Lung (tissue), 11 donors: ENCODE measurements at regions not wholly inside any gene's neighbourhood (a gene's known extent, or its start where the extent isn't known, plus 50 kb on each side); places are given as distances from the start of the nearest gene placed in this dataset.

Source experiments
- ATAC-seq: fragments of 200-7000 bp; cut with Tn5 transposase; one replicate; pipeline ENCODE4 v1.9.1; 2020; ENCODE audit warnings: moderate number of reproducible peaks; ENCODE audit not compliant: insufficient read depth, low FRiP score
- DNase-seq, 3 donors: peaks; one replicate each; pipeline ENCODE4 v3.0.0-alpha.2; 2013 to 2017
- H3K27ac ChIP-seq, 2 donors: one replicate each; pipeline ENCODE4 v1.5.1; 2013; ENCODE audit warnings: mild to moderate bottlenecking in 2 of 2, moderate library complexity in 2 of 2, control low read depth in 1 of 2, inconsistent platforms in 1 of 2, low read depth in 1 of 2, low read length in 1 of 2
- H3K27me3 ChIP-seq, 3 donors: one replicate each; pipeline ENCODE4 v1.5.1; 2013; ENCODE audit warnings: low read length in 2 of 3; ENCODE audit not compliant: control insufficient read depth in 3 of 3, insufficient read depth in 3 of 3
- H3K36me3 ChIP-seq, 4 donors: one replicate each; pipeline ENCODE4 v1.5.1; 2013; ENCODE audit warnings: low read length in 4 of 4, mild to moderate bottlenecking in 1 of 4, moderate library complexity in 1 of 4; ENCODE audit not compliant: control insufficient read depth in 4 of 4, insufficient read depth in 4 of 4
- H3K4me1 ChIP-seq, 5 donors: one replicate each; pipeline ENCODE4 v1.5.1; 2013; ENCODE audit warnings: low read length in 5 of 5, mild to moderate bottlenecking in 2 of 5, moderate library complexity in 1 of 5; ENCODE audit not compliant: control insufficient read depth in 5 of 5, insufficient read depth in 5 of 5
- H3K4me3 ChIP-seq: one replicate; pipeline ENCODE4 v1.5.1; 2013; ENCODE audit warnings: mild to moderate bottlenecking, control low read depth, moderate library complexity
- H3K9ac ChIP-seq, 2 donors: one replicate each; pipeline ENCODE4 v1.5.1; 2013; ENCODE audit warnings: low read length in 2 of 2, control low read depth in 1 of 2; ENCODE audit not compliant: insufficient read depth in 1 of 2
- H3K9me3 ChIP-seq, 4 donors: one replicate each; pipeline ENCODE4 v1.5.1; 2013; ENCODE audit warnings: low read length in 3 of 4, mild to moderate bottlenecking in 1 of 4, moderate library complexity in 1 of 4; ENCODE audit not compliant: control insufficient read depth in 4 of 4, insufficient read depth in 3 of 4
- CTCF ChIP-seq: IDR thresholded peaks from 2 replicates; pipeline ENCODE4 v1.5.1; 2012; ENCODE audit warnings: mild to moderate bottlenecking; ENCODE audit errors: control extremely low read depth, extremely low read depth
- WGBS, 2 donors: extraction: QIAGEN DNeasy Blood & Tissue Kit; methylation state at CpG; one replicate each; pipeline ENCODE4 v1.1.7; 2013; 5-methylcytosine and 5-hydroxymethylcytosine counted together
- donor health status: control.
- donor health status: control.
- donor health status: Bipolar disorder and iron deficiency.
- donor health status: healthy.
- donor health status: DM: yes; HTN: yes; CAD: no.

DNA sequence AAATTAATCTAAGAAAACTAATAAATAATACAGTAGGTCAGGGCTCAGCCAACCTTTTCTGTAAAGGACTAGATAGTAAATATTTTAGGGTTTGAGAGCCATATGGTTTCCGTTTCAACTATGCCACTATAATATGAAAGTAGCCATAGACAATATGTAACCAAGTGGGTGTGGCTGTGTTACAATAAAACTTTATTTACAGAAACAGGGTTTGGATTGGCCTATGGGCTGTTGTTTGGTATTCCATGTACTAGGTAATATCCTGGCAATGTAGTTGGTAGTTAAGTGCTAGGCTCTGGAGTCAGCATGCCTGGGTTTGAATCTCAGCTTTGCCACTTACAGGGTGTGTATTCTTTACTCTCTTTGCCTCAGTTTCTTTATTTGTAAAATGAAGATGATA lies 156.5 kb upstream of the RPH3A start:
- Histone ChIP-seq H3K9me3 (peaks cover 0 to 4% (median 0%) of the 10 kb centered on the region in 4 donors), H3K4me1 (no peaks in the 10 kb centered on the region), H3K36me3 (no peaks in the 10 kb centered on the region), H3K9ac (no peak overlapping the region), H3K27me3 (no peaks in the 10 kb centered on the region), H3K27ac (no peak overlapping the region), H3K4me3 (no peak overlapping the region)
- TF ChIP-seq CTCF: no peak
- 91 to 94% methylated on average over 1 of the region's 1 CpG for WGBS, 2 donors
- no peak for DNase-seq
- ATAC-seq: no peak

- 83 to 86% methylated on average over 2 of the region's 2 CpGs for WGBS, 2 donors
Observed at GRCh38 chr12:112638420-112638819, 153.1 kb upstream of the RPH3A start.

GRCh38 chr12:112645586-112645985 lies 146.0 kb upstream of the RPH3A start:
- WGBS, 2 donors: 67 to 74% methylated on average over 7 of the region's 7 CpGs
- H3K27ac ChIP-seq: no peak overlapping the region
- H3K4me3 ChIP-seq: no peak overlapping the region
- TF ChIP-seq CTCF: no peak
- peaks cover 0 to 3% (median 0%) of the 10 kb centered on the region in 3 donors for H3K27me3 ChIP-seq
- no peaks in the 10 kb centered on the region for H3K36me3 ChIP-seq
- H3K4me1 ChIP-seq: no peaks in the 10 kb centered on the region
- DNase-seq (no peak), ATAC-seq (no peak)
- peaks cover 0 to 1% (median 0%) of the 10 kb centered on the region in 4 donors for H3K9me3 ChIP-seq
- no peak overlapping the region for H3K9ac ChIP-seq

More at GRCh38 chr12:112638420-112638819, 153.1 kb upstream of the RPH3A start:
- Histone ChIP-seq H3K27ac (no peak overlapping the region), H3K27me3 (no peaks in the 10 kb centered on the region), H3K9ac (no peak overlapping the region), H3K9me3 (peaks cover 0 to 4% (median 0%) of the 10 kb centered on the region in 4 donors), H3K36me3 (no peaks in the 10 kb centered on the region), H3K4me1 (no peaks in the 10 kb centered on the region), H3K4me3 (no peak overlapping the region)
- no peak for ATAC-seq
- TF ChIP-seq CTCF: no peak
- no peak for DNase-seq

GRCh38 chr12:112656141-112656540 lies 135.4 kb upstream of the RPH3A start:
- DNase-seq: no peak
- WGBS, 2 donors: 76 to 87% methylated on average over 3 of the region's 3 CpGs
- Histone ChIP-seq H3K36me3 (no peaks in the 10 kb centered on the region), H3K4me1 (no peaks in the 10 kb centered on the region), H3K27me3 (no peaks in the 10 kb centered on the region), H3K9me3 (peaks cover 0 to 2% (median 0%) of the 10 kb centered on the region in 4 donors), H3K27ac (no peak overlapping the region), H3K4me3 (no peak overlapping the region), H3K9ac (no peak overlapping the region)
- no peak for TF ChIP-seq CTCF
- no peak for ATAC-seq
